Tibial nerve (tissue), 4 donors: ENCODE measurements at regions not wholly inside any gene's neighbourhood (a gene's known extent, or its start where the extent isn't known, plus 50 kb on each side); places are given as distances from the start of the nearest gene placed in this dataset.

Experiments
- DNase-seq, 2 donors: peaks; one replicate each; pipeline ENCODE4 v3.0.0-alpha.2; 2019; ENCODE audit warnings: low spot score in 2 of 2
- H3K27ac ChIP-seq, 4 donors: fragments of 200-600 bp; sonication (generic) in 3 of 4; one replicate each; pipeline ENCODE4 v1.5.1; 2017 to 2019; ENCODE audit warnings: mild to moderate bottlenecking in 1 of 4
- H3K27me3 ChIP-seq, 2 donors: fragments of 200-600 bp; sonication (generic) in 1 of 2; one replicate each; pipeline versions ENCODE4 v1.5.1 to v1.6.0; 2017 to 2019
- H3K36me3 ChIP-seq, 3 donors: fragments of 200-600 bp; sonication (generic); one replicate each; pipeline ENCODE4 v1.5.1; 2018 to 2019
- H3K4me1 ChIP-seq, 4 donors: fragments of 200-600 bp; sonication (generic) in 3 of 4; one replicate each; pipeline ENCODE4 v1.5.1; 2017 to 2019
- H3K4me3 ChIP-seq, 4 donors: fragments of 200-600 bp; sonication (generic) in 3 of 4; one replicate each; pipeline ENCODE4 v1.5.1; 2017 to 2019; ENCODE audit warnings: mild to moderate bottlenecking in 1 of 4, moderate library complexity in 1 of 4
- H3K9me3 ChIP-seq, 4 donors: fragments of 200-600 bp; sonication (generic) in 3 of 4; one replicate each; pipeline ENCODE4 v1.5.1; 2017 to 2019
- CTCF ChIP-seq, 5 experiments: fragments of 200-600 bp in 3 of 5; fragments of 450-650 bp in 2 of 5; sonication (generic) in 3 of 5; IDR thresholded peaks; one replicate each; pipeline ENCODE4 v1.5.1; 2016 to 2019; ENCODE audit warnings: antibody characterized with exemption in 5 of 5, mild to moderate bottlenecking in 3 of 5, moderate library complexity in 2 of 5
- EP300 ChIP-seq, 2 donors: sonication (generic); formaldehyde crosslinking; IDR thresholded peaks; one replicate each; pipeline ENCODE4 v1.6.1; 2017; ENCODE audit warnings: antibody characterized with exemption in 2 of 2, mild to moderate bottlenecking in 1 of 2
- POLR2A ChIP-seq, 2 donors: fragments of 450-650 bp; IDR thresholded peaks; one replicate each; pipeline ENCODE4 v1.6.1; 2017; ENCODE audit warnings: antibody characterized with exemption in 2 of 2, mild to moderate bottlenecking in 2 of 2, moderate library complexity in 2 of 2
- WGBS, 2 donors: methylation state at CpG; one replicate each; pipeline ENCODE4 v1.1.5; 2018; 5-methylcytosine and 5-hydroxymethylcytosine counted together

GRCh38 chr2:113809076-113809736 lies 52.8 kb upstream of the SLC35F5 start:
- H3K9me3 ChIP-seq: no peaks in the 10 kb centered on the region
- no peak for DNase-seq
- no peak overlapping the region for H3K27ac ChIP-seq
- H3K27me3 ChIP-seq: no peaks in the 10 kb centered on the region
- H3K4me1 ChIP-seq: no peaks in the 10 kb centered on the region
- TF ChIP-seq CTCF (IDR thresholded peaks at IDR 0.05): no peak
- no peak for TF ChIP-seq POLR2A (IDR thresholded peaks at IDR 0.05)
- TF ChIP-seq EP300 (IDR thresholded peaks at IDR 0.05): no peak
- no peak overlapping the region for H3K4me3 ChIP-seq
- 76 to 78% methylated on average over 5 of the region's 5 CpGs for WGBS, 2 donors
- no peaks in the 10 kb centered on the region for H3K36me3 ChIP-seq

GRCh38 chr2:113807721-113808120 lies 51.3 kb upstream of the SLC35F5 start:
- Histone ChIP-seq H3K4me3 (no peak overlapping the region), H3K27me3 (no peaks in the 10 kb centered on the region), H3K36me3 (no peaks in the 10 kb centered on the region), H3K4me1 (no peaks in the 10 kb centered on the region), H3K27ac (no peak overlapping the region), H3K9me3 (no peaks in the 10 kb centered on the region)
- TF ChIP-seq EP300 (IDR thresholded peaks at IDR 0.05): no peak
- no peak for TF ChIP-seq POLR2A (IDR thresholded peaks at IDR 0.05)
- no peak for TF ChIP-seq CTCF (IDR thresholded peaks at IDR 0.05)
- DNase-seq: no peak
- WGBS, 2 donors: 91 to 96% methylated on average over 2 of the region's 2 CpGs

GRCh38 chr2:113806217-113806913 lies 49.9 kb upstream of the SLC35F5 start:
- no peaks in the 10 kb centered on the region for H3K4me1 ChIP-seq
- H3K36me3 ChIP-seq: no peaks in the 10 kb centered on the region
- 52 to 60% methylated on average over 8 of the region's 8 CpGs for WGBS, 2 donors
- H3K27me3 ChIP-seq: no peaks in the 10 kb centered on the region
- DNase-seq: no peak
- no peak overlapping the region for H3K27ac ChIP-seq
- no peaks in the 10 kb centered on the region for H3K9me3 ChIP-seq
- H3K4me3 ChIP-seq: no peak overlapping the region
- TF ChIP-seq POLR2A (IDR thresholded peaks at IDR 0.05) (no peak), EP300 (IDR thresholded peaks at IDR 0.05) (no peak), CTCF (IDR thresholded peaks at IDR 0.05) (no peak)
